Activated T-cell treated with anti-CD3 and anti-CD28 coated beads, Interleukin-2, amount 50 U/mL, for 72 hours (primary cell): ENCODE measurements at regions not wholly inside any gene's neighbourhood (a gene's known extent, or its start where the extent isn't known, plus 50 kb on each side); places are given as distances from the start of the nearest gene placed in this dataset.
"Not testable (repeated sequence)": the region's sequence is repeated elsewhere in the genome, so short reads cannot be mapped to it uniquely, and the experiment has no call there.

Experiments used
- ATAC-seq, 2 donors: fragments of 150-1000 bp; cut with Tn5 transposase; replicated peaks in 1 of 2; 2 replicates each; pipeline ENCODE4 v1.10.0; 2021; ENCODE audit warnings: moderate library complexity in 2 of 2, mild to moderate bottlenecking in 1 of 2
- DNase-seq, 2 donors: peaks; one replicate each; pipeline ENCODE4 v3.0.0; 2021 to 2022; ENCODE audit warnings: mixed read lengths in 1 of 2
- H3K27ac Mint-ChIP-seq: one replicate; pipeline ENCODE4 v1.8.0; 2022; ENCODE audit warnings: mild to moderate bottlenecking, moderate library complexity, mixed read lengths
- H3K27me3 Mint-ChIP-seq: one replicate; pipeline ENCODE4 v1.8.0; 2022; ENCODE audit warnings: low read depth, mixed read lengths
- H3K36me3 Mint-ChIP-seq, 2 donors: one replicate each; pipeline ENCODE4 v1.8.0; 2022; ENCODE audit warnings: mixed read lengths in 2 of 2, mild to moderate bottlenecking in 1 of 2; ENCODE audit not compliant: insufficient read depth in 2 of 2
- H3K4me1 Mint-ChIP-seq: one replicate; pipeline ENCODE4 v1.8.0; 2022; ENCODE audit warnings: low read depth, mixed read lengths
- H3K4me3 Mint-ChIP-seq, 2 donors: one replicate each; pipeline ENCODE4 v1.8.0; 2022; ENCODE audit warnings: mild to moderate bottlenecking in 2 of 2, mixed read lengths in 2 of 2, moderate library complexity in 2 of 2
- H3K9me3 Mint-ChIP-seq, 2 donors: one replicate each; pipeline ENCODE4 v1.8.0; 2022; ENCODE audit warnings: mixed read lengths in 2 of 2

GRCh38 chr2:224217233-224217961 lies 178.3 kb upstream of the SERPINE2 start:
- DNase-seq = no peak
- Mint-ChIP-seq H3K36me3 (no peaks in the 10 kb centered on the region), H3K27ac (no peak overlapping the region), H3K9me3 (no peaks in the 10 kb centered on the region), H3K27me3 (peaks cover 16% of the 10 kb centered on the region), H3K4me3 (no peak overlapping the region), H3K4me1 (peaks cover 9% of the 10 kb centered on the region)
- ATAC-seq = no peak

GRCh38 chr2:224215611-224216010 lies 176.5 kb upstream of the SERPINE2 start:
- H3K36me3 Mint-ChIP-seq, H3K27me3 Mint-ChIP-seq, H3K4me3 Mint-ChIP-seq, H3K27ac Mint-ChIP-seq, ATAC-seq, H3K4me1 Mint-ChIP-seq, H3K9me3 Mint-ChIP-seq, DNase-seq: not testable (repeated sequence)

GRCh38 chr2:224213396-224213795 lies 174.3 kb upstream of the SERPINE2 start:
- Mint-ChIP-seq H3K9me3 (no peaks in the 10 kb centered on the region), H3K36me3 (no peaks in the 10 kb centered on the region), H3K27ac (no peak overlapping the region), H3K4me3 (no peak overlapping the region), H3K27me3 (no peaks in the 10 kb centered on the region), H3K4me1 (no peaks in the 10 kb centered on the region)
- no peak for ATAC-seq
- DNase-seq = no peak

- no peak overlapping the region for H3K27ac Mint-ChIP-seq
- H3K27me3 Mint-ChIP-seq = no peaks in the 10 kb centered on the region
- H3K4me1 Mint-ChIP-seq = no peaks in the 10 kb centered on the region
- no peak for DNase-seq
- H3K36me3 Mint-ChIP-seq = no peaks in the 10 kb centered on the region
- no peak for ATAC-seq
- H3K4me3 Mint-ChIP-seq = no peak overlapping the region
- no peaks in the 10 kb centered on the region for H3K9me3 Mint-ChIP-seq
These were observed 172.7 kb upstream of the SERPINE2 start for GRCh38 chr2:224211791-224212190.

GRCh38 chr2:224211181-224211480 lies 172.0 kb upstream of the SERPINE2 start:
- Mint-ChIP-seq H3K4me1 (no peaks in the 10 kb centered on the region), H3K9me3 (no peaks in the 10 kb centered on the region), H3K27ac (no peak overlapping the region), H3K36me3 (no peaks in the 10 kb centered on the region), H3K27me3 (peaks cover 6% of the 10 kb centered on the region), H3K4me3 (no peak overlapping the region)
- ATAC-seq (no peak), DNase-seq (no peak)

- Mint-ChIP-seq H3K4me1 (no peaks in the 10 kb centered on the region), H3K36me3 (no peaks in the 10 kb centered on the region), H3K4me3 (no peak overlapping the region)
These were observed 171.4 kb upstream of the SERPINE2 start for GRCh38 chr2:224210286-224211180.

GRCh38 chr2:224209555-224210285 lies 170.6 kb upstream of the SERPINE2 start:
- no peak overlapping the region for H3K4me3 Mint-ChIP-seq
- peaks cover 13% of the 10 kb centered on the region for H3K27me3 Mint-ChIP-seq
- H3K36me3 Mint-ChIP-seq = no peaks in the 10 kb centered on the region
- no peaks in the 10 kb centered on the region for H3K4me1 Mint-ChIP-seq
- H3K27ac Mint-ChIP-seq = no peak overlapping the region
- no peaks in the 10 kb centered on the region for H3K9me3 Mint-ChIP-seq
- ATAC-seq (no peak), DNase-seq (no peak)

More at GRCh38 chr2:224210286-224211180, 171.4 kb upstream of the SERPINE2 start:
- Mint-ChIP-seq H3K9me3 (no peaks in the 10 kb centered on the region), H3K27ac (no peak overlapping the region), H3K27me3 (peaks cover 10% of the 10 kb centered on the region)
- no peak for ATAC-seq
- no peak for DNase-seq

GRCh38 chr2:224208443-224208842 lies 169.4 kb upstream of the SERPINE2 start:
- peaks cover 15% of the 10 kb centered on the region for H3K27me3 Mint-ChIP-seq
- ATAC-seq (no peak), DNase-seq (no peak)
- H3K36me3 Mint-ChIP-seq = no peaks in the 10 kb centered on the region
- no peak overlapping the region for H3K27ac Mint-ChIP-seq
- H3K4me3 Mint-ChIP-seq = no peak overlapping the region
- no peaks in the 10 kb centered on the region for H3K9me3 Mint-ChIP-seq
- H3K4me1 Mint-ChIP-seq = no peaks in the 10 kb centered on the region

- Mint-ChIP-seq H3K36me3 (no peaks in the 10 kb centered on the region), H3K27ac (no peak overlapping the region), H3K4me3 (no peak overlapping the region), H3K4me1 (no peaks in the 10 kb centered on the region), H3K9me3 (no peaks in the 10 kb centered on the region), H3K27me3 (peaks cover 15% of the 10 kb centered on the region)
- no peak for ATAC-seq
- DNase-seq = no peak
These were observed 168.9 kb upstream of the SERPINE2 start for GRCh38 chr2:224208007-224208406.

GRCh38 chr2:224206816-224207215 lies 167.7 kb upstream of the SERPINE2 start:
- Mint-ChIP-seq H3K4me3 (no peak overlapping the region), H3K36me3 (no peaks in the 10 kb centered on the region), H3K9me3 (peaks cover 0 to 2% of the 10 kb centered on the region in 2 donors), H3K27ac (no peak overlapping the region), H3K4me1 (no peaks in the 10 kb centered on the region), H3K27me3 (peaks cover 21% of the 10 kb centered on the region)
- ATAC-seq = no peak
- no peak for DNase-seq

GRCh38 chr2:224202281-224202865 lies 163.3 kb upstream of the SERPINE2 start:
- no peak for ATAC-seq

GRCh38 chr2:224198436-224198835 lies 159.3 kb upstream of the SERPINE2 start:
- ATAC-seq (no peak), DNase-seq (no peak)
- H3K4me1 Mint-ChIP-seq = no peaks in the 10 kb centered on the region
- H3K4me3 Mint-ChIP-seq = no peak overlapping the region
- H3K9me3 Mint-ChIP-seq = peaks cover 3 to 8% of the 10 kb centered on the region in 2 donors
- no peak overlapping the region for H3K27ac Mint-ChIP-seq
- no peaks in the 10 kb centered on the region for H3K36me3 Mint-ChIP-seq
- peaks cover 18% of the 10 kb centered on the region for H3K27me3 Mint-ChIP-seq

More at GRCh38 chr2:224202281-224202865, 163.3 kb upstream of the SERPINE2 start:
- H3K4me3 Mint-ChIP-seq = no peak overlapping the region
- peaks cover 0 to 2% of the 10 kb centered on the region in 2 donors for H3K9me3 Mint-ChIP-seq
- H3K4me1 Mint-ChIP-seq = no peaks in the 10 kb centered on the region
- no peak for DNase-seq
- H3K27me3 Mint-ChIP-seq = peaks cover 23% of the 10 kb centered on the region
- no peaks in the 10 kb centered on the region for H3K36me3 Mint-ChIP-seq
- no peak overlapping the region for H3K27ac Mint-ChIP-seq

GRCh38 chr2:224196810-224197209 lies 157.7 kb upstream of the SERPINE2 start:
- Mint-ChIP-seq H3K4me1 (no peaks in the 10 kb centered on the region), H3K36me3 (no peaks in the 10 kb centered on the region), H3K27ac (no peak overlapping the region), H3K27me3 (peaks cover 12% of the 10 kb centered on the region), H3K4me3 (no peak overlapping the region), H3K9me3 (peaks cover 3 to 5% of the 10 kb centered on the region in 2 donors)
- DNase-seq (no peak), ATAC-seq (no peak)
